ENCODE measurements at regions not wholly inside any gene's neighbourhood (a gene's known extent, or its start where the extent isn't known, plus 50 kb on each side); places are given as distances from the start of the nearest gene placed in this dataset.
A peak's percentile ranks its signal among the peaks of the same experiment; 100 is the strongest.

- DNase-seq = peak; percentile 34
Observed at GRCh38 chr2:19474128-19474527, 115.7 kb upstream of the OSR1 start.

GRCh38 chr2:19473350-19473749 is 114.9 kb upstream of the OSR1 start:
- no peak for DNase-seq

- no peak for DNase-seq
Observed at GRCh38 chr2:19472391-19472978, 114.1 kb upstream of the OSR1 start.

GRCh38 chr2:19471491-19471890 is 113.1 kb upstream of the OSR1 start:
- no peak for DNase-seq

GRCh38 chr2:19465978-19466377 is 107.6 kb upstream of the OSR1 start:
- DNase-seq = no peak

GRCh38 chr2:19462256-19462645 is 103.8 kb upstream of the OSR1 start:
- no peak for DNase-seq

- DNase-seq = no peak
Observed at GRCh38 chr2:19461504-19462255, 103.3 kb upstream of the OSR1 start.

- no peak for DNase-seq
Observed at GRCh38 chr2:19460761-19461160, 102.3 kb upstream of the OSR1 start.

GRCh38 chr2:19458427-19459003 is 100.1 kb upstream of the OSR1 start:
- DNase-seq = no peak

- no peak for DNase-seq
Observed at GRCh38 chr2:19457809-19458208, 99.4 kb upstream of the OSR1 start.

- DNase-seq = no peak
Observed at GRCh38 chr2:19456705-19457309, 98.4 kb upstream of the OSR1 start.

- DNase-seq = no peak
Observed at GRCh38 chr2:19454125-19454524, 95.7 kb upstream of the OSR1 start.

GRCh38 chr2:19442731-19443130 is 84.3 kb upstream of the OSR1 start:
- DNase-seq = no peak

- no peak for DNase-seq
Observed at GRCh38 chr2:19439081-19439480, 80.7 kb upstream of the OSR1 start.

GRCh38 chr2:19435815-19436214 is 77.4 kb upstream of the OSR1 start:
- DNase-seq = no peak

- no peak for DNase-seq
Observed at GRCh38 chr2:19434413-19434812, 76.0 kb upstream of the OSR1 start.

- no peak for DNase-seq
Observed at GRCh38 chr2:19426941-19427340, 68.5 kb upstream of the OSR1 start.

GRCh38 chr2:19426144-19426543 is 67.7 kb upstream of the OSR1 start:
- no peak for DNase-seq

- no peak for DNase-seq
Observed at GRCh38 chr2:19425419-19425818, 67.0 kb upstream of the OSR1 start.

- no peak for DNase-seq
Observed at GRCh38 chr2:19419211-19419880, 60.9 kb upstream of the OSR1 start.

- no peak for DNase-seq
Observed at GRCh38 chr2:19416784-19417684, 58.6 kb upstream of the OSR1 start.

- no peak for DNase-seq
Observed at GRCh38 chr2:19416083-19416482, 57.7 kb upstream of the OSR1 start.
